Trophoblast cell (in vitro differentiated cells and primary cell): ENCODE measurements at regions not wholly inside any gene's neighbourhood (a gene's known extent, or its start where the extent isn't known, plus 50 kb on each side); places are given as distances from the start of the nearest gene placed in this dataset.

Experiments used
- DNase-seq, 2 donors: peaks; one replicate each; pipeline ENCODE4 v3.0.0-alpha.2; 2016
- H2AFZ ChIP-seq: 2 replicates; pipeline ENCODE4 v1.6.1; 2013; ENCODE audit warnings: low read length, moderate library complexity, mild to moderate bottlenecking; ENCODE audit not compliant: insufficient read depth, poor library complexity
- H2AK5ac ChIP-seq: 2 replicates; pipeline ENCODE4 v1.6.1; 2013; ENCODE audit warnings: mild to moderate bottlenecking, low read length
- H2BK120ac ChIP-seq: 2 replicates; pipeline ENCODE4 v1.6.1; 2013; ENCODE audit warnings: low read length, mild to moderate bottlenecking, moderate library complexity; ENCODE audit not compliant: insufficient read depth, poor library complexity
- H2BK12ac ChIP-seq: 2 replicates; pipeline ENCODE4 v1.6.1; 2013; ENCODE audit warnings: mild to moderate bottlenecking, low read length, moderate library complexity
- H2BK5ac ChIP-seq: 2 replicates; pipeline ENCODE4 v1.6.1; 2013; ENCODE audit warnings: low read length, low read depth, moderate library complexity, mild to moderate bottlenecking; ENCODE audit not compliant: poor library complexity
- H3K14ac ChIP-seq: 2 replicates; pipeline ENCODE4 v1.6.1; 2013; ENCODE audit warnings: mild to moderate bottlenecking, low read length
- H3K18ac ChIP-seq: 2 replicates; pipeline ENCODE4 v1.6.1; 2013; ENCODE audit warnings: mild to moderate bottlenecking, low read length
- H3K23ac ChIP-seq: 2 replicates; pipeline ENCODE4 v1.6.1; 2013; ENCODE audit warnings: low read length
- H3K27ac ChIP-seq: 2 replicates; pipeline ENCODE4 v1.5.1; 2013; ENCODE audit warnings: low read depth, mild to moderate bottlenecking, inconsistent platforms, low read length, moderate library complexity
- H3K27me3 ChIP-seq: 2 replicates; pipeline ENCODE4 v1.6.1; 2013; ENCODE audit warnings: inconsistent platforms, mild to moderate bottlenecking, low read length, moderate library complexity; ENCODE audit not compliant: insufficient read depth
- H3K36me3 ChIP-seq, 2 experiments: 1 replicate in 1 of 2; 2 replicates in 1 of 2; pipeline ENCODE4 v1.6.1; 2013; ENCODE audit warnings: low read length in 2 of 2, mild to moderate bottlenecking in 2 of 2, moderate library complexity in 1 of 2; ENCODE audit not compliant: insufficient read depth in 2 of 2, control insufficient read depth in 1 of 2
- H3K4ac ChIP-seq: 2 replicates; pipeline ENCODE4 v1.6.1; 2013; ENCODE audit warnings: low read depth, mild to moderate bottlenecking, low read length, moderate library complexity
- H3K4me1 ChIP-seq, 2 experiments: 1 replicate in 1 of 2; 2 replicates in 1 of 2; pipeline ENCODE4 v1.6.1; 2013; ENCODE audit warnings: low read length in 2 of 2, mild to moderate bottlenecking in 2 of 2, moderate library complexity in 1 of 2; ENCODE audit not compliant: insufficient read depth in 2 of 2, control insufficient read depth in 1 of 2
- H3K4me2 ChIP-seq: 2 replicates; pipeline ENCODE4 v1.6.1; 2013; ENCODE audit warnings: inconsistent platforms, mild to moderate bottlenecking, low read length, moderate library complexity
- H3K4me3 ChIP-seq: 2 replicates; pipeline ENCODE4 v1.5.1; 2013; ENCODE audit warnings: mild to moderate bottlenecking, low read depth, low read length, inconsistent platforms
- H3K79me1 ChIP-seq: one replicate; pipeline ENCODE4 v1.6.1; 2013; ENCODE audit warnings: low read length
- H3K79me2 ChIP-seq: 2 replicates; pipeline ENCODE4 v1.6.1; 2013; ENCODE audit warnings: low read length, mild to moderate bottlenecking; ENCODE audit not compliant: control insufficient read depth, insufficient read depth, poor library complexity
- H3K9ac ChIP-seq: 2 replicates; pipeline ENCODE4 v1.6.1; 2013; ENCODE audit warnings: mild to moderate bottlenecking, low read length
- H3K9me3 ChIP-seq: 2 replicates; pipeline ENCODE4 v1.6.1; 2013; ENCODE audit warnings: low read depth, mild to moderate bottlenecking, control low read depth, inconsistent platforms, low read length; ENCODE audit not compliant: insufficient read depth
- H4K12ac ChIP-seq: 2 replicates; pipeline ENCODE4 v1.6.1; 2013; ENCODE audit warnings: low read depth, mild to moderate bottlenecking, low read length, moderate library complexity
- H4K8ac ChIP-seq: 2 replicates; pipeline ENCODE4 v1.6.1; 2013; ENCODE audit warnings: low read depth, mild to moderate bottlenecking, low read length, moderate library complexity
- H4K91ac ChIP-seq: one replicate; pipeline ENCODE4 v1.6.1; 2013; ENCODE audit warnings: low read depth, mild to moderate bottlenecking, low read length, moderate library complexity
- WGBS: extraction: QIAGEN DNeasy Blood & Tissue Kit; methylation state at CpG from one replicate; pipeline ENCODE4 v1.1.7; 2013; ENCODE audit warnings: missing lambda C conversion rate; ENCODE audit not compliant: insufficient read length, insufficient coverage; ENCODE audit errors: extremely low coverage; 5-methylcytosine and 5-hydroxymethylcytosine counted together

DNA sequence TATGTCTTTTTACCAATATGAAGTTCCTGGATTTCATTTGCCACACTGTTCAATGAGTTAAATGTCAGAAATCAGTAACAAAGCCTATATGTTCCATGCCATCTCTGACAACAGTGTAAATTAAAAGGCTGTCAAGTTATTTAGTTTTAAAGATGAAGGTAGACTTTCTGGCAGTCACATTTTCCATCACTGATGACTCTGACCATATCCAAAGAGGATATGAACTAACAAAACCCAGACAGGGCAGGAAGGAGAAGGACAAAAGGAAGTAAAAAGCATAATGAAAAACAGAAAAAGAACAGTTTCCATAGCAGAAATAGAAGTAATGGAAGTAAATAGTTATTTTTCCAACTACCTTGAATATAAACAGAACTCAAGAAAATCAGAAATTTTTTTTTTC is 242.3 kb downstream of the UBE3D start:
- H4K91ac ChIP-seq, result no peak overlapping the region
- no peak overlapping the region for H2BK5ac ChIP-seq
- H3K23ac ChIP-seq, result no peak overlapping the region
- H2AK5ac ChIP-seq, result no peak overlapping the region
- no peak overlapping the region for H3K18ac ChIP-seq
- H3K27me3 ChIP-seq, result no peaks in the 10 kb centered on the region
- DNase-seq, result no peak
- no peaks in the 10 kb centered on the region for H3K79me1 ChIP-seq
- no peak overlapping the region for H3K4me2 ChIP-seq
- no peak overlapping the region for H4K12ac ChIP-seq
- no peak overlapping the region for H3K27ac ChIP-seq
- no peak overlapping the region for H2BK12ac ChIP-seq
- no peak overlapping the region for H3K4me3 ChIP-seq
- no peaks in the 10 kb centered on the region for H3K9me3 ChIP-seq
- no peak overlapping the region for H3K9ac ChIP-seq
- no peaks in the 10 kb centered on the region for H3K4me1 ChIP-seq
- H3K36me3 ChIP-seq, result no peaks in the 10 kb centered on the region
- H3K14ac ChIP-seq, result no peak overlapping the region
- H4K8ac ChIP-seq, result no peak overlapping the region
- H3K79me2 ChIP-seq, result no peaks in the 10 kb centered on the region
- no peak overlapping the region for H2BK120ac ChIP-seq
- H3K4ac ChIP-seq, result no peak overlapping the region
- H2AFZ ChIP-seq, result no peak overlapping the region

DNA sequence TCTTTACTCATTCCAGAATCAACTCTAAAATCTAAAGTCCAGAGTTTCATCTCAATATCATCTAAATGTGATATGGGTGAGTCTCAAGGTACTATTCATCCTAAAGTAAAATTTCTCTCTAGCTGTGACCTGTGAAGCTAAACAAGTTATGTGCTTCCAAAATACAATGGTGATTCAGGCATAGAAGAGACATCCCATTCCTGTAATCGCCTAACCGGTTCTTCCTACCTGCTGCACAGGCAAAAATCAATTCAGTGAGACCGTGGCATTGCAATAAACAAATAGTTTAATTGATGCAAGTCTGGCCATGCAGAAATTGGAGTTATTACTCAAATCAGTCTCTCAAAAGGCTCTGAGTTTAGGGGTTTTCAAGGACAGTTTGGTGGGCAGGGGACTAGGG is 232.8 kb downstream of the UBE3D start:
- H2BK120ac ChIP-seq, result no peak overlapping the region
- no peak overlapping the region for H3K18ac ChIP-seq
- H3K9ac ChIP-seq, result no peak overlapping the region
- no peak overlapping the region for H3K27ac ChIP-seq
- no peak overlapping the region for H3K4me3 ChIP-seq
- H3K4me1 ChIP-seq, result no peaks in the 10 kb centered on the region
- H2BK12ac ChIP-seq, result no peak overlapping the region
- H2AFZ ChIP-seq, result no peak overlapping the region
- no peak overlapping the region for H3K4me2 ChIP-seq
- no peak overlapping the region for H4K12ac ChIP-seq
- no peaks in the 10 kb centered on the region for H3K36me3 ChIP-seq
- H3K14ac ChIP-seq, result no peak overlapping the region
- WGBS, result no CpG with 5 or more reads among the region's 3 CpGs
- no peak overlapping the region for H4K8ac ChIP-seq
- H3K9me3 ChIP-seq, result no peaks in the 10 kb centered on the region
- H3K4ac ChIP-seq, result no peak overlapping the region
- no peak overlapping the region for H3K23ac ChIP-seq
- no peak overlapping the region for H4K91ac ChIP-seq
- no peaks in the 10 kb centered on the region for H3K79me1 ChIP-seq
- no peak overlapping the region for H2AK5ac ChIP-seq
- DNase-seq, result peak in 1 of 2 donors; percentile 6
- H3K27me3 ChIP-seq, result no peaks in the 10 kb centered on the region
- H2BK5ac ChIP-seq, result no peak overlapping the region
- H3K79me2 ChIP-seq, result no peaks in the 10 kb centered on the region

DNA sequence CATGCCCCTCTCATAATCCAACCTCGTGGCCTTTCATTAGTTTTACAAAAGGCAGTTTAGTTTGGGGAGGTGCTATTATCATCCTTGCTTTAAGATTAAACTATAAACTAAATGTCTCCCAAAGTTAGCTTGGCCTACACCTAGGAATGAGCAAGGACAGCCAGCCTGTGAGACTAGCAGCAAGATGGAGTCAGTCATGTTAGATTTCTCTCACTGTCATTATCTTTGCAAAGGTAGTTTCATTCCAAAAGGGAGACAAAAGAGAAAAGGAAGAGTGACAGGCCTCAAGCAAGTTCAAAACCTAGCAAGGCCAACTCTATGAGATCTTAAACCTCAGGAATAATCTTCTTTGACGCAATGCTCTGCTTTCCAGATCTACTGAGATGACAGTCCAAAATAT is 232.2 kb downstream of the UBE3D start:
- no peak overlapping the region for H4K91ac ChIP-seq
- no peak overlapping the region for H3K23ac ChIP-seq
- no peak overlapping the region for H2BK12ac ChIP-seq
- H3K4me2 ChIP-seq, result no peak overlapping the region
- H3K4me1 ChIP-seq, result no peaks in the 10 kb centered on the region
- no peak overlapping the region for H2AFZ ChIP-seq
- no peak overlapping the region for H3K4me3 ChIP-seq
- H3K18ac ChIP-seq, result no peak overlapping the region
- no peak overlapping the region for H2BK120ac ChIP-seq
- no peak overlapping the region for H3K14ac ChIP-seq
- no peak overlapping the region for H4K12ac ChIP-seq
- no peak overlapping the region for H3K9ac ChIP-seq
- H2AK5ac ChIP-seq, result no peak overlapping the region
- no peak overlapping the region for H4K8ac ChIP-seq
- no peaks in the 10 kb centered on the region for H3K27me3 ChIP-seq
- no peaks in the 10 kb centered on the region for H3K9me3 ChIP-seq
- no peak overlapping the region for H3K4ac ChIP-seq
- DNase-seq, result no peak
- no peaks in the 10 kb centered on the region for H3K36me3 ChIP-seq
- H2BK5ac ChIP-seq, result no peak overlapping the region
- no CpG with 5 or more reads among the region's 2 CpGs for WGBS
- H3K27ac ChIP-seq, result no peak overlapping the region
- H3K79me1 ChIP-seq, result no peaks in the 10 kb centered on the region
- no peaks in the 10 kb centered on the region for H3K79me2 ChIP-seq

DNA sequence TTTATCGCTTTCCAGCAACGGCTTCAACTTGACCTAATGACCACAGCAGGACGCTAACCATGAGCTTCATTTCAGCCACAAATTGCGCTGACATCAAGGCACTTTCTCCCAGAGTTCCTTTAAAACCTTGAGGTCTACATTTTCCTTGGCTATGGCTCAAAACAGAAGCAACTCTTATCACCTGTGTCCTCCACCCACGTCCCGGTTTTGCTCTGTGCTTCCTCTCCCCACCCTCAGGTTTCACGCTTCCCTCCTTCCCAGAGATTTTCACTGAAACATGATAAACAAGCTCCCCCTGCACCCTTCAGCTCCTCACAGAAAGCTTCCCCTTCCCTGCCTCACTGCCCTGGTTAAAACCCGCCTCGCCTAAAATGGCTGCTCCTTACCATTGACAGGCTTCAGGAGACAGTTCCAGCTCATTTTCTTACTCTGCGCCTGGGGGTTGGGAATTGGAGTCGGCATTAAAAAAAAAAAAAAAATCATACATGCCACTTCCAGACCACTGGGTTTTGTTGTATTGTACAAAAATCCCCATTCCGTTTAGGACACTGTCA is 229.5 kb downstream of the UBE3D start:
- DNase-seq, result peak; percentile 19 to 28
- no peaks in the 10 kb centered on the region for H3K4me1 ChIP-seq
- no peak overlapping the region for H3K18ac ChIP-seq
- H3K79me2 ChIP-seq, result no peaks in the 10 kb centered on the region
- no peak overlapping the region for H3K4me2 ChIP-seq
- H2BK5ac ChIP-seq, result no peak overlapping the region
- no CpG with 5 or more reads among the region's 12 CpGs for WGBS
- H4K8ac ChIP-seq, result no peak overlapping the region
- no peaks in the 10 kb centered on the region for H3K9me3 ChIP-seq
- no peak overlapping the region for H2BK120ac ChIP-seq
- H3K9ac ChIP-seq, result no peak overlapping the region
- no peak overlapping the region for H4K12ac ChIP-seq
- no peak overlapping the region for H3K4ac ChIP-seq
- H3K27me3 ChIP-seq, result no peaks in the 10 kb centered on the region
- no peaks in the 10 kb centered on the region for H3K36me3 ChIP-seq
- H3K14ac ChIP-seq, result no peak overlapping the region
- no peak overlapping the region for H3K4me3 ChIP-seq
- H2AFZ ChIP-seq, result no peak overlapping the region
- no peak overlapping the region for H2BK12ac ChIP-seq
- H4K91ac ChIP-seq, result no peak overlapping the region
- H2AK5ac ChIP-seq, result no peak overlapping the region
- H3K23ac ChIP-seq, result no peak overlapping the region
- no peaks in the 10 kb centered on the region for H3K79me1 ChIP-seq
- no peak overlapping the region for H3K27ac ChIP-seq
